ENCODE measurements at regions not wholly inside any gene's neighbourhood (a gene's known extent, or its start where the extent isn't known, plus 50 kb on each side); places are given as distances from the start of the nearest gene placed in this dataset.
"Not testable (repeated sequence)": the region's sequence is repeated elsewhere in the genome, so short reads cannot be mapped to it uniquely, and the experiment has no call there.

DNA sequence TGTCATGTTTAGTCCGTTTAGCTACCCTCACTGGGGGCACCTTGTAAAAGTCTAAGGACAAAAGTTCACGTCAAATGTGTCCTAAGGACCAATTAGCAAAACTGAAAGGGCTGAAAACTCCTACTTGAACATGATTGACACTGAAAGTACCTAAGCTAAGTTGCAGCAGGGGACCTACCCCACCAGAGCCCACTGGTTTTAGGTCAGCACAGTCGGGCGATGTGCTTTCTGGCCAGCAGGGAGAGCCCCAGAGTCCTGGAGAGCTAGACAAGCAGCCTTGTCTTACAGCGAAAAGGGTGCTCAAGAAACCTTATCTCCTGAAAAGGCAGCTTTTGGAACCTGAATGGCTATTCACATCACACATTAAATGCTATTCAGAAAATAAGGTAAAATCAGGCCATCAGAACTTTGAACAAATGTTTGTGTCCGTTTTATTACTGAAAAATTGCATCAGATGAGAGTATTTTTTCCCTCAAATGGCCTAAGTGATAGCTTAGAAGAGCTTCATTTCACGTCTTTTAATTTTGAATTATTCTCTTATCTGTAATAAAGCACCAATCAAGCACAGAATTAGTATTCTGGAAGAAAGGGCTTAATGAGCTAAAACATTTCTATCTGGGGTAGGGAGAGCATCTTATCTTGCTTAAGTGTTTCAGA is 52.2 kb upstream of the MKI67 start:
- H3K4me3 Mint-ChIP-seq, result no peak overlapping the region
- POLR2A ChIA-PET, result interaction anchor here (0.9 to 3.3 kb wide), 4 partner anchors 9 to 52 kb away, joined by 3 to 12 read pairs (median 8); partner anchors contain the start of gene MKI67
- H3K4me1 Mint-ChIP-seq, result peaks cover 41% of the 10 kb centered on the region
- peaks cover 13% of the 10 kb centered on the region for H3K36me3 Mint-ChIP-seq (ENCODE audit: low read depth)
- DNase-seq, result peak; percentile 66
- CTCF ChIA-PET, result interaction anchor here (0.7 to 14.3 kb wide), 22 partner anchors 9 to 350 kb away, joined by 3 to 205 read pairs (median 4); partner anchors contain the start of gene MKI67
- peaks cover 16% of the 10 kb centered on the region for H3K9me3 Mint-ChIP-seq
- no peak overlapping the region for H3K27ac Mint-ChIP-seq
- H3K27me3 Mint-ChIP-seq, result peaks cover 9% of the 10 kb centered on the region

- ChIA-PET POLR2A (interaction anchor here (0.8 to 2.7 kb wide), 11 partner anchors 8 to 134 kb away, joined by 3 to 21 read pairs (median 4); partner anchors contain the start of gene MKI67), CTCF (interaction anchor here (0.6 to 14.3 kb wide), 8 partner anchors 10 to 274 kb away, joined by 3 to 205 read pairs (median 5); partner anchors contain the start of genes MKI67 and PTPRE)
- Mint-ChIP-seq H3K27me3 (peaks cover 12% of the 10 kb centered on the region), H3K4me1 (peaks cover 52% of the 10 kb centered on the region), H3K4me3 (peak overlapping the region; percentile 78), H3K9me3 (peaks cover 9% of the 10 kb centered on the region), H3K27ac (peak overlapping the region; percentile 94), H3K36me3 (ENCODE audit: low read depth) (peaks cover 23% of the 10 kb centered on the region)
- DNase-seq, result peak; percentile 79
Measured at GRCh38 chr10:128180843-128181242, 54.6 kb upstream of the MKI67 start.

DNA sequence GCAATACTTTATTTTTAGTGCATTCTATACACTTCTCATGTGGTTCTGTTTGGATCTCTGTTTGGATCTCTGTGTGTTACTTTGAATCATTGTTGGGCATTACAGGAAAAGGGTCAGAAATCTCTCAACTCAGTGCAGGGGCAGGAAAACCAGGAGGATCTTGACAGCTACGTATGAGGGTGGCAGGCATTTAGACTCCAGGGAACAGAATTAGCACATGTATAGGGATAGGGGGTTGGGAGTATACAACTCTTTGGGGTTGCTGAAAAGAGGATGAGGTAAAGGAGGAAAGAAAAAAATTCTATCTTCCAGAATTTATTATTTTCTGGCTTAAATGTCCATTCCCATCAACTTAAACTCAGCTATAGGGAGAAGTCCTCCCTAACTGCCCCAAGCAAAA is 59.4 kb upstream of the MKI67 start:
- H3K27me3 Mint-ChIP-seq, result peaks cover 8% of the 10 kb centered on the region
- no peak overlapping the region for H3K4me3 Mint-ChIP-seq
- H3K27ac Mint-ChIP-seq, result no peak overlapping the region
- peaks cover 9% of the 10 kb centered on the region for H3K9me3 Mint-ChIP-seq
- POLR2A ChIA-PET, result no interaction called here
- H3K36me3 Mint-ChIP-seq (ENCODE audit: low read depth), result peaks cover 26% of the 10 kb centered on the region
- CTCF ChIA-PET, result interaction anchor here (4.4 kb wide), 1 partner anchor 25 kb away, joined by 77 read pairs; no protein-coding TSS in a partner anchor
- peaks cover 58% of the 10 kb centered on the region for H3K4me1 Mint-ChIP-seq
- DNase-seq, result no peak

DNA sequence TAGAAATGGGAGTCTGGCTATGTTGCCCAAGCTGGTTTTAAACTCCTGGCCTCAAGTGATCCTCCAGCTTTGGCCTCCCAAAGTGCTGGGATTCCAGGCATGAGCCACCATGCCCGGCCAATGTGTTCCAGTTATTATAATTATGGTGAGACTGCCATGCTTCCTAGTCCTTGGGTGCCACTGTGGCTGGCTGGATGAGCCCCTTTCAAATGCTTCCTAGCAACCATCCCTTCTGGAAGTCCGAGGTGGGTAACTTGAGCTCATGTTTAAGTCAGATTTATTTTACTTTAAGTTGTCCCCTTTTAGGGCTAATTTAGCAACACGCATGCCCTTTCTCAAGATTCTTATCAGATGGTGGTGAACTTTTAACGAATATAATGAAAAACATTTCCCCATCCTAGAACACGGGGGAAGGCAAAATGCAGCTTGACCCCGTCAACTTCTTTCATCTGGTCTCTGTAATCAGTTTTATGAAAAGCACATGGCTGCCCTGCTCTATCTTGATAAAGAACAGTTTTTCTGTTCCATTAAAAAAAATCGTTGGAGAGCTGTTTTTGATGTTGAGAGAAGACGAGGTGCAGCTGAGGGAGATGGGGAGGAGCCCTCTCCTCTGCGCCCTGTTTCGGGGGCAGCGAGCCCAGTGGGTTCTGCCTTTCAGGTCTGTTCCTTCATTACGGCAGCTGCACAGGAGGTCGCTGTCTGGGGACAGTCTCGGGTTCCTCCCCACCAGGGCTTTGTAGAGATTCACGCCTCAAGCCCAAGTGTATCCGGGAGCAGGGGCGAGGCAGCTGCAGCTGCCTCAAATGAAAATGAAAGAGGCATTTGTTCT is 61.0 kb upstream of the MKI67 start:
- H3K27ac Mint-ChIP-seq, result peak overlapping the region; percentile 61
- peaks cover 26% of the 10 kb centered on the region for H3K36me3 Mint-ChIP-seq (ENCODE audit: low read depth)
- H3K9me3 Mint-ChIP-seq, result peaks cover 9% of the 10 kb centered on the region
- peak; percentile 52 for DNase-seq
- peaks cover 8% of the 10 kb centered on the region for H3K27me3 Mint-ChIP-seq
- peaks cover 44% of the 10 kb centered on the region for H3K4me1 Mint-ChIP-seq
- peak overlapping the region; percentile 58 for H3K4me3 Mint-ChIP-seq
- POLR2A ChIA-PET, result interaction anchor here (1.2 to 2.6 kb wide), 7 partner anchors 9 to 1924 kb away, joined by 3 to 16 read pairs (median 5); partner anchors contain the start of gene MKI67
- CTCF ChIA-PET, result interaction anchor here (0.6 to 4.4 kb wide), 7 partner anchors 9 to 91 kb away, joined by 3 to 77 read pairs (median 3); no protein-coding TSS in a partner anchor

GRCh38 chr10:128187788-128188185 is 61.6 kb upstream of the MKI67 start:
- POLR2A ChIA-PET, result interaction anchor here (0.6 to 2.6 kb wide), 7 partner anchors 9 to 244 kb away, joined by 3 to 16 read pairs (median 5); partner anchors contain the start of gene MKI67
- H3K27me3 Mint-ChIP-seq, result peaks cover 8% of the 10 kb centered on the region
- H3K4me3 Mint-ChIP-seq, result peak overlapping the region; percentile 58
- CTCF ChIA-PET, result interaction anchor here (1.1 to 4.4 kb wide), 4 partner anchors 10 to 92 kb away, joined by 3 to 77 read pairs (median 22); no protein-coding TSS in a partner anchor
- H3K36me3 Mint-ChIP-seq (ENCODE audit: low read depth), result peaks cover 23% of the 10 kb centered on the region
- DNase-seq, result no peak
- peaks cover 39% of the 10 kb centered on the region for H3K4me1 Mint-ChIP-seq
- H3K27ac Mint-ChIP-seq, result peak overlapping the region; percentile 61
- H3K9me3 Mint-ChIP-seq, result peaks cover 7% of the 10 kb centered on the region

DNA sequence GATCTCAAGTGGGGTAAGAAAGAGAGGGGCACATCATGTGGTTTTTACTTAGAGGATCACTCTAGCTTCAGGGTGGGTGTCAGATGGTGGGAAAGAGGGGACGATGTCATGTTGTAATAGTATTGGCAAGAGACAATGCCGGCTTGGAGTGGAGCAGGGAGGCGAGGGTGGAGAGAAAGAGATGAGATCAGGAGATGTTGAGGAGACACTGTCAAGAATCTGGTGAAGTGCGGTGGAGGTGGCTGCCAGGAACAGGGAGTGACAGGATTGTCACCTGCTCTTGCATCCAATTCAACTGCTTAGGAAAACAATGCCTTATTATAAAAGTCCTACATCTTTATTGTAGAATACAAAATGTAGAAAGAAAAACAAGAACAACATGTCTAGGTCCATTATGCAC is 63.0 kb upstream of the MKI67 start:
- ChIA-PET CTCF (interaction anchor here (3.1 to 4.4 kb wide), 2 partner anchors 11 to 22 kb away, joined by 36 to 77 read pairs; no protein-coding TSS in a partner anchor), POLR2A (interaction anchor here (1.0 to 2.6 kb wide), 3 partner anchors 10 to 12 kb away, joined by 3 to 10 read pairs (median 3); no protein-coding TSS in a partner anchor)

GRCh38 chr10:128191847-128192246 is 65.6 kb upstream of the MKI67 start:
- DNase-seq, result no peak
- Mint-ChIP-seq H3K27ac (no peak overlapping the region), H3K36me3 (ENCODE audit: low read depth) (peaks cover 3% of the 10 kb centered on the region), H3K9me3 (no peaks in the 10 kb centered on the region), H3K27me3 (no peaks in the 10 kb centered on the region), H3K4me3 (no peak overlapping the region), H3K4me1 (peaks cover 18% of the 10 kb centered on the region)
- ChIA-PET CTCF (interaction anchor here (1.7 kb wide), 1 partner anchor 13 kb away, joined by 6 read pairs; no protein-coding TSS in a partner anchor), POLR2A (interaction anchor here (1.1 kb wide), 1 partner anchor 11 kb away, joined by 6 read pairs; no protein-coding TSS in a partner anchor)

More for the DNA sequence above, 63.0 kb upstream of the MKI67 start:
- Mint-ChIP-seq H3K4me3 (no peak overlapping the region), H3K9me3 (no peaks in the 10 kb centered on the region), H3K27ac (no peak overlapping the region), H3K36me3 (ENCODE audit: low read depth) (peaks cover 13% of the 10 kb centered on the region), H3K27me3 (peaks cover 6% of the 10 kb centered on the region), H3K4me1 (peaks cover 32% of the 10 kb centered on the region)
- DNase-seq, result no peak

DNA sequence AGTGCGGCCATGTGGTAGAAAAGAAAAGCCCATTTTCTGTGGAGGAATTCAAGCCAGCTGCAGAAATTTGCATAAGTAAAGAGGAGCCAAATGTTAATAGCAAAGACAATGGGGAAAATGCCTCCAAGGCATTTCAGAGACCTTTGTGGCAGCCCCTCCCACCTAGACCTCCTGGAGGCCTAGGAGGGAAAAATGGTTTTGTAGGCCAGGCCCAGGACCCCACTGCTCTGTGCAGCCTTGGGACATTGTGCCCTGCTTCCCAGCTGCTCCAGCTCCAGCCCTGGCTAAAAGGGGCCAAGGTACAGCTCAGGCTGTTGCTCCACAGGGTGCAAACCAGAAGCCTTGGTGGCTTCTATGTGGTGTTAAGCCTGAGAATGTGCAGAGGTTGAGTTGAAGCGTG is 75.6 kb upstream of the MKI67 start:
- Mint-ChIP-seq H3K9me3 (peaks cover 26% of the 10 kb centered on the region), H3K36me3 (ENCODE audit: low read depth) (peaks cover 33% of the 10 kb centered on the region)
- H3K4me3 Mint-ChIP-seq, H3K4me1 Mint-ChIP-seq, H3K27me3 Mint-ChIP-seq, H3K27ac Mint-ChIP-seq, POLR2A ChIA-PET, DNase-seq: not testable (repeated sequence)
- CTCF ChIA-PET, result interaction anchor here (1.7 kb wide), 1 partner anchor 10 kb away, joined by 5 read pairs; no protein-coding TSS in a partner anchor

GRCh38 chr10:128203028-128203427 is 76.8 kb upstream of the MKI67 start:
- CTCF ChIA-PET, result no interaction called here
- Mint-ChIP-seq H3K9me3 (peaks cover 26% of the 10 kb centered on the region), H3K27me3 (peaks cover 6% of the 10 kb centered on the region), H3K27ac (no peak overlapping the region), H3K4me3 (no peak overlapping the region), H3K36me3 (ENCODE audit: low read depth) (peaks cover 33% of the 10 kb centered on the region), H3K4me1 (no peaks in the 10 kb centered on the region)
- DNase-seq, result no peak
- POLR2A ChIA-PET, result no interaction called here

DNA sequence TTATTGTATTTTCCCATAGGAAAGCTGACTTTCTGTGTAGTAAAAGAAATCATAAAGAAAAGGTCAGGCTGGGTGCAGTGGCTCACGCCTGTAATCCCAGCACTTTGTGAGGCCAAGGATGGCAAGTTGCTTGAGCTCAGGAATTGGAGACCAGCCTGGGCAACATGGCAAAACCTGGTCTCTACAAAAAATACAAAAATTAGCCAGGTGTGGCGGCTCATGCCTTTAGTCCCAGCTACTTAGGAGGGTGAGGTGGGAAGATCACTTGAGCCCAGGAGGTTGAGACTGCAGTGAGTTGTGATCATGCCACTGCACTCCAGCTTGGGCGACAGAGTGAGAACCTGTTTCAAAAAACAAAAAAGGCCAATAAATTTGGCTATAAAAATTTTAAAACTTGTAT is 79.4 kb upstream of the MKI67 start:
- Mint-ChIP-seq H3K9me3 (peaks cover 24% of the 10 kb centered on the region), H3K36me3 (ENCODE audit: low read depth) (peaks cover 24% of the 10 kb centered on the region)
- DNase-seq, H3K4me3 Mint-ChIP-seq, H3K27me3 Mint-ChIP-seq, H3K4me1 Mint-ChIP-seq, POLR2A ChIA-PET, H3K27ac Mint-ChIP-seq: not testable (repeated sequence)
- CTCF ChIA-PET, result interaction anchor here (1.4 to 2.6 kb wide), 4 partner anchors 8 to 27 kb away, joined by 3 to 10 read pairs (median 4); no protein-coding TSS in a partner anchor

GRCh38 chr10:128206676-128207075 is 80.5 kb upstream of the MKI67 start:
- H3K9me3 Mint-ChIP-seq, result peaks cover 14% of the 10 kb centered on the region
- DNase-seq, result no peak
- no peak overlapping the region for H3K4me3 Mint-ChIP-seq
- H3K27ac Mint-ChIP-seq, result no peak overlapping the region
- POLR2A ChIA-PET, result no interaction called here
- H3K27me3 Mint-ChIP-seq, result peaks cover 2% of the 10 kb centered on the region
- H3K36me3 Mint-ChIP-seq (ENCODE audit: low read depth), result peaks cover 15% of the 10 kb centered on the region
- peaks cover 14% of the 10 kb centered on the region for H3K4me1 Mint-ChIP-seq
- CTCF ChIA-PET, result interaction anchor here (2.6 kb wide), 1 partner anchor 28 kb away, joined by 10 read pairs; no protein-coding TSS in a partner anchor

- Mint-ChIP-seq H3K4me1 (peaks cover 20% of the 10 kb centered on the region), H3K9me3 (no peaks in the 10 kb centered on the region), H3K4me3 (peak overlapping the region; percentile 70), H3K27me3 (peaks cover 2% of the 10 kb centered on the region), H3K36me3 (ENCODE audit: low read depth) (no peaks in the 10 kb centered on the region), H3K27ac (peak overlapping the region; percentile 47)
- no peak for DNase-seq
- POLR2A ChIA-PET, result interaction anchor here (1.0 to 3.8 kb wide), 2 partner anchors 22 to 29 kb away, joined by 3 to 21 read pairs; no protein-coding TSS in a partner anchor
- CTCF ChIA-PET, result interaction anchor here (1.0 to 7.2 kb wide), 4 partner anchors 17 to 32 kb away, joined by 3 to 205 read pairs (median 42); no protein-coding TSS in a partner anchor
Measured at GRCh38 chr10:128209862-128210214, 83.6 kb upstream of the MKI67 start.
